HUES48 (cell line): ENCODE measurements at regions not wholly inside any gene's neighbourhood (a gene's known extent, or its start where the extent isn't known, plus 50 kb on each side); places are given as distances from the start of the nearest gene placed in this dataset.
"Not testable (repeated sequence)": the region's sequence is repeated elsewhere in the genome, so short reads cannot be mapped to it uniquely, and the experiment has no call there.

Experiments
- H3K27ac ChIP-seq: one replicate; pipeline ENCODE4 v1.7.0; 2013; ENCODE audit warnings: low read depth, low read length, inconsistent platforms
- H3K27me3 ChIP-seq: 2 replicates; pipeline ENCODE4 v1.6.1; 2013; ENCODE audit warnings: mild to moderate bottlenecking, low read length; ENCODE audit not compliant: control insufficient read depth, insufficient read depth
- H3K36me3 ChIP-seq: 2 replicates; pipeline ENCODE4 v1.6.1; 2013; ENCODE audit warnings: low read length; ENCODE audit not compliant: control insufficient read depth, insufficient read depth
- H3K4me1 ChIP-seq: 2 replicates; pipeline ENCODE4 v1.6.1; 2013; ENCODE audit warnings: mild to moderate bottlenecking, low read length; ENCODE audit not compliant: control insufficient read depth, insufficient read depth
- H3K4me3 ChIP-seq: 2 replicates; pipeline ENCODE4 v1.5.1; 2013; ENCODE audit warnings: mild to moderate bottlenecking, low read depth, low read length
- H3K9ac ChIP-seq: 2 replicates; pipeline ENCODE4 v1.6.1; 2013; ENCODE audit warnings: mild to moderate bottlenecking, low read depth, low read length, moderate library complexity
- H3K9me3 ChIP-seq: 2 replicates; pipeline ENCODE4 v1.6.1; 2013; ENCODE audit warnings: low read length; ENCODE audit not compliant: control insufficient read depth, insufficient read depth

DNA sequence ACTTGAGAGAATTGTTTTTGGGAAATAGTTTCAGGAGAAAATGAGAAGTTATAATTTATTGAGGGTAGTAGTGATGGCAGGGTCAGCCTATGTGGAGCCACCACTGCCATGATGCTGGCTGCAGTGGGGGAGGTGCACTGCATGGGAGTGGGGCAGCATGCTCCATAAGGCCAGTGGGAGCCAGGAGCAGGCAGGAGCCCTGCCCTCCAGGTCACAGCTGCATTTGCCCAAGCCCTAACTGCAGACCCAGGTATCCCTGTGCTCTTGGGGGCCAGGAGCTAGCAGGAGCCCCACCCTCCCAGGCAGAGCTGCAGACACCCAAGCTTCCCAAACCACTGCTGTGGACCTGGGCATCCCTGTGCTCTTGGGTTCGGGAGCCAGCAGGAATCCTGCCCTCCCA lies 757.3 kb upstream of the CRIM1 start:
- Histone ChIP-seq H3K27me3 (no peaks in the 10 kb centered on the region), H3K4me3 (no peak overlapping the region), H3K9me3 (peaks cover 35% of the 10 kb centered on the region), H3K9ac (no peak overlapping the region), H3K4me1 (no peaks in the 10 kb centered on the region), H3K36me3 (no peaks in the 10 kb centered on the region), H3K27ac (no peak overlapping the region)

DNA sequence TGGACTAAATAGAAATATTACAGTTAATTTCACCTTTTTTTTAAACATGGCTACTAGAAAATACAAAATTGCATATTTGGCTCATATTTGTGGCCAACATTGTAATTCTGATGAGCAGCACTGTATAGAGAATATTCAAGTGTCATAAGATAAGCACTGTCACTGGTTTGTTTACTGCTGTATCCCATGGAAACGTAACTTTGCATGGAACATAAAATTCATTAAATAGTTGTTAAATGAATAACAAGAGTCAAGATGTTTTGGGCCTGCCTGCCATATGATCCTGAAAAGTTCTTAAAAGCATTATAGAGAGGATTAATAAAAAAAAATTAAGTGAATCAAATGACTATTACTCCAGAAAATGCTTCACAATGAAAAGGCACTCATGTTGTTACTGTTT lies 763.7 kb upstream of the CRIM1 start:
- H3K27ac ChIP-seq, result no peak overlapping the region
- peaks cover 51% of the 10 kb centered on the region for H3K9me3 ChIP-seq
- H3K27me3 ChIP-seq, result no peaks in the 10 kb centered on the region
- no peak overlapping the region for H3K4me3 ChIP-seq
- H3K4me1 ChIP-seq, result no peaks in the 10 kb centered on the region
- no peaks in the 10 kb centered on the region for H3K36me3 ChIP-seq
- no peak overlapping the region for H3K9ac ChIP-seq

DNA sequence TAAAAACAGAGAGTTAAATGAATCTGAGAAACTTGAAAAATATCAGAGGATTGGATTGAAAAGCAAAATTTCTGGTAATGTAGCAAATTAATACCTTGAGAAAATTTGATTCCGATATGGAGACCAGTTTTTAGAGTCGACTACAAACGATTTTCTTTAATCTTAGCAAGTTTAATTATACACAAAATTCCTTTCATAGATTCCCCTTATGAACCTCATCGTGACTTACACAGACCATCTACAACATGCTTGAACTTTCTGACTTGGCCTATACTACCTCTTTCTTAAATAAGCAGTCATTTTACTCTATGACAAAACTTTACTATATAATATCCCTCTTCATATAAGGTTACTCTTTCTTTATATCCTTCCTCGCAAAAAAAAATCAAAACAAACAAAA lies 769.6 kb upstream of the CRIM1 start:
- H3K4me1 ChIP-seq, result no peaks in the 10 kb centered on the region
- no peak overlapping the region for H3K9ac ChIP-seq
- H3K27ac ChIP-seq, result no peak overlapping the region
- peaks cover 71% of the 10 kb centered on the region for H3K9me3 ChIP-seq
- no peaks in the 10 kb centered on the region for H3K36me3 ChIP-seq
- no peaks in the 10 kb centered on the region for H3K27me3 ChIP-seq
- H3K4me3 ChIP-seq, result no peak overlapping the region

DNA sequence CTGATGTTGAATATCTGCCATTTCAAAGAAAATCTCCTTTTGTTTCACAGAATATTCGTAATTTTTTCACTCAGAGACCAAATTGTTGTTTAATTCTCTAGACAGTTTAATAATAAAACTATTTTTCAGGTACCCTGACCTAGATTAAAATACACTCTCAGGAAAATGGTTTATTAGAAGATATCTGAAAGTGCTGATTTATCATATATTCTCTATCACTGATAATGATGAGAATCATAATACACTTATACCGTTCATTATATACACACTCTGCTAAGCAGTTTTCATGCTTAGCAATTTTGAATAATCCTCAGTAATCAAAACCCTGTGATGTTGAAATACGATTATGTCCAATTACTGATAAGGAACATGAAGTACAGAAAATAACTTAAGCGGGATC lies 772.9 kb upstream of the CRIM1 start:
- Histone ChIP-seq H3K9me3 (peaks cover 71% of the 10 kb centered on the region), H3K9ac (no peak overlapping the region), H3K4me3 (no peak overlapping the region), H3K4me1 (no peaks in the 10 kb centered on the region), H3K27me3 (no peaks in the 10 kb centered on the region), H3K27ac (no peak overlapping the region), H3K36me3 (no peaks in the 10 kb centered on the region)

DNA sequence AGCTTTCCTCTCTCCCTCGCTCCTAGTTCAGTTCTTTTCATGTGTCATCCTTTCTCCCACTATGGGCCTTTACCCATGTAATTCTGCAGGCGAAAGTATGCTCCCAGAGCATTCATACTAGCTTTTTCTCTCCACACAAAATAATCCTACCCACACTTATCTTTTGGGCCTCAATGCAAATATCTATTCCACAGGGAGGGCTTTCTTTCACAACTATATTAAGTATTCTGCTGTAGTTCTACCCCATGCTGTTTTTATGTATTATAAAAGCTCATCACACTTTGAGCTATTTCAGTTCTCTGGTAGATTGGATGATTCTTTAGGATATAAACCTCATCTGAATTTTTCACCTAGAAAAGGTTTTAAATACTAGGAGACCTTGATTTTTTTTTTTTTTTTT lies 774.6 kb upstream of the CRIM1 start:
- Histone ChIP-seq H3K4me3 (no peak overlapping the region), H3K27ac (no peak overlapping the region), H3K9ac (no peak overlapping the region), H3K27me3 (no peaks in the 10 kb centered on the region), H3K9me3 (peaks cover 69% of the 10 kb centered on the region), H3K4me1 (no peaks in the 10 kb centered on the region), H3K36me3 (no peaks in the 10 kb centered on the region)

DNA sequence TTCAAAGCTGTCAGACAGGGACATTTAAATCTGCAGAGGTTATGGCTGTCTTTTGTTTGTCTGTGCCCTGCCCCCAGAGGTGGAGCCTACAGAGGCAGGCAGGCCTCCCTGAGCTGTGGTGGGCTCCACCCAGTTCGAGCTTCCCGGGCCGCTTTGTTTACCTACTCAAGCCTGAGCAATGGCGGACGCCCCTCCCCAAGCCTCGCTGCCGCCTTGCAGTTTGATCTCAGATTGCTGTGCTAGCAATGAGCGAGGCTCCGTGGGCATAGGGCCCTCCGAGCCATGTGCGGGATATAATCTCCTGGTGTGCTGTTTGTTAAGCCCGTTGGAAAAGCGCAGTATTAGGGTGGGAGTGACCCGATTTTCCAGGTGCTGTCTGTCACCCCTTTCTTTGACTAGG lies 787.0 kb upstream of the CRIM1 start:
- not testable (repeated sequence) for H3K27me3 ChIP-seq, H3K27ac ChIP-seq, H3K4me3 ChIP-seq, H3K4me1 ChIP-seq, H3K36me3 ChIP-seq, H3K9ac ChIP-seq
- peaks cover 19% of the 10 kb centered on the region for H3K9me3 ChIP-seq

DNA sequence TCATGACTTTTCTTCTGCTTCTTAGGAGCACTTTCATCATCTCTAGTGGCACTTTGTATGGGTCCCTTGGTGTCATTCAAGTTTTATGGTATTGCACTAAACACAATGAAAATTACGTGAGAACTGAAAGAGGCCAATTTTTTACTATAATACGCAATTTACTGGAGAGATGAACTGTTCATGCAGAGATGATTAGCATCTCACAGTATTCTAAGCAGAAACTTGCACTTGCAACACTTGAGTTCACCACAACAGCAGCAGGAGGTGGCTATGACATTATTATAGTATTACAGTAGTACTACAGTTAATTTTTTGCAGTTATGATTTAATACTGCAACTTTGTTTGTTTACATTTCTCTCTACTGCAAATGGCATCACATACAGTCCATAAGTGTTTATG lies 793.1 kb upstream of the CRIM1 start:
- no peaks in the 10 kb centered on the region for H3K36me3 ChIP-seq
- no peak overlapping the region for H3K9ac ChIP-seq
- no peak overlapping the region for H3K27ac ChIP-seq
- no peak overlapping the region for H3K4me3 ChIP-seq
- no peaks in the 10 kb centered on the region for H3K4me1 ChIP-seq
- H3K9me3 ChIP-seq, result no peaks in the 10 kb centered on the region; the same call in 1 of the 2 replicates
- H3K27me3 ChIP-seq, result no peaks in the 10 kb centered on the region

DNA sequence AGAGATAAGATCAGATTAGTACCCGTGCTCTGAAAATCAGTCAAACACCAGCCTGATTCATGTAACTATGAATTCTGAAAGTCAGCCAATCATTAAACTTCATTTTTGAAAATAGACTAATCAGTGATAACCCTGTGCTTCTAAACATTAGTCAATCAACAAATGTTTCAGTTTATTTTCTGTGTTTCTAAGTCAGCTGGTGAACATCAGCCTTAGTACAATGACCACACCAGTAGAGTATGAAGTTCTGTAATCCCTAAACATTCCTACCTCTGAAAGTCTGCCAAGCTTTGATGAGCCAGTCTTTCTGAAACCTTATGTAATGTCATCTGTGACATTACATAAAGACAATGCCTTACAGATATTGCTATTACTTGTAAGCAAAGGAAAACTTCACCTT lies 807.4 kb upstream of the CRIM1 start:
- no peaks in the 10 kb centered on the region for H3K9me3 ChIP-seq
- H3K4me1 ChIP-seq, result peaks cover 6% of the 10 kb centered on the region; the same call in 1 of the 2 replicates
- H3K9ac ChIP-seq, result no peak overlapping the region
- H3K4me3 ChIP-seq, result no peak overlapping the region
- H3K36me3 ChIP-seq, result no peaks in the 10 kb centered on the region
- H3K27ac ChIP-seq, result no peak overlapping the region
- H3K27me3 ChIP-seq, result no peaks in the 10 kb centered on the region

DNA sequence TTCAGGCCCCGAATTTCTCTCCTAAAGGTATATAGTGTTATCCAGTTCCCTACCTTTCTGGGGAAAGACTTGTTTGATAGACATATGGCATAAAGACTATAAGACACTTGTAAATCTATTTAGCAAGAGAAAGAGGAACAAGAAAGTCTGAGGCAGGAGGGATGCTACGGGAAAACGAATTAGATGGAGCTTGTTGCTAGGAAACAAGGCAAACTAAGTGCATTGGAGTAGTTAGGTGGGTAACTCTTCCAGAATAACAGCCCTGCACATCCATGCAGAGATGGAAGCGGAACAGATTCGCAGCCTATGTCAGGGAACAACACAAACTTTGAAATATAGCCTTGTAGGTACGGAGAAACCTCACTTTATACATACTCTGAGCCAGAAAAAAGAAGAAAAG lies 810.3 kb upstream of the CRIM1 start:
- no peak overlapping the region for H3K27ac ChIP-seq
- H3K9ac ChIP-seq, result no peak overlapping the region
- H3K9me3 ChIP-seq, result no peaks in the 10 kb centered on the region

DNA sequence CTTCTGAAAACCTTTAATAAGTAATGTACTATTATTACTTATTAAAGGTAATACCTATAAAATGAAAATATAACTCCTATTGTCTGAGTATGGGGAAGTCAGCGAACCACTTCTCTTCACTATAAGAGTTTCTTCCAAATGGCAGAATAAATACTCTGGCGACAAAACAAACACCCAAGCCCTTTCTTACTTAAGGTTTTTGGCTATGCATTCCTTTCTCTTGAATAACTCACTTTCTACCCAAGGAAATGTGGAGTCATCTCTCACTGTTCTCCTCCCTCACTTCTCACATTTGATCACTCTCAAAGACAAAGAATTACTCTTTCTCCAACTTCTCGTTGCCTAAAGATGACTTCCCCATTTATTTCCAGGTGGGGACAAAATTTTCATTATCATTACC lies 816.8 kb upstream of the CRIM1 start:
- H3K36me3 ChIP-seq, result no peaks in the 10 kb centered on the region
- H3K4me3 ChIP-seq, result no peak overlapping the region
- no peaks in the 10 kb centered on the region for H3K27me3 ChIP-seq
- no peak overlapping the region for H3K27ac ChIP-seq
- H3K9ac ChIP-seq, result no peak overlapping the region
- peaks cover 6% of the 10 kb centered on the region for H3K9me3 ChIP-seq
- no peaks in the 10 kb centered on the region for H3K4me1 ChIP-seq

More for the DNA sequence above, 810.3 kb upstream of the CRIM1 start:
- H3K36me3 ChIP-seq, result no peaks in the 10 kb centered on the region
- peaks cover 6% of the 10 kb centered on the region; the same call in 1 of the 2 replicates for H3K4me1 ChIP-seq
- H3K27me3 ChIP-seq, result no peaks in the 10 kb centered on the region
- H3K4me3 ChIP-seq, result no peak overlapping the region

DNA sequence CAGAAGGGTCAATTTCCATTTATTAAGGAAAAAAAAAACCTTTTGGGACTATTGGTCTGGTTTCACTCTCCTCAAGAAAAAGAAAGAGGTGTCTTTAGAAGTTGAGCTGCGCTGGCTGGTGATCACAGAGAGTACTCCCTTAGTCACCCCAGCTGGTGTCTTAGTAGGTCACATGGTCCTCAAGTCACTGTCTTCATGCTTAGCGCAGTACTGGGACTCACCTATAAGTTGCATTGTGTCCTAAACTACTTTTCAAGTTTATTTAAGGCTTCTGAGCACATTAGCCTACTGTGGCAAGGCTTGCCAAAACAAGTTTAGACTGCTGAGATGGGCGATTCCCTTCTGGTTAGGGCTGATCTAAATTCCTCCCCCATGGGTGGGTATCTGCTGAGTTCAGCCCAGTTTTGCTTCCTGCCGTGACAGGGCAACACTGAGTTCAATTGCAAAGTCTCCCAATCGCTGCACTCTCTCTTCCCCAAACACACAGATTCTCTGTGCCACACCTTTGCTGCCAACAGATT lies 824.9 kb upstream of the CRIM1 start:
- H3K9me3 ChIP-seq, result peaks cover 17% of the 10 kb centered on the region
- no peaks in the 10 kb centered on the region for H3K4me1 ChIP-seq
- H3K9ac ChIP-seq, result no peak overlapping the region
- H3K27me3 ChIP-seq, result no peaks in the 10 kb centered on the region
- no peak overlapping the region for H3K27ac ChIP-seq
- H3K4me3 ChIP-seq, result no peak overlapping the region
- H3K36me3 ChIP-seq, result no peaks in the 10 kb centered on the region

DNA sequence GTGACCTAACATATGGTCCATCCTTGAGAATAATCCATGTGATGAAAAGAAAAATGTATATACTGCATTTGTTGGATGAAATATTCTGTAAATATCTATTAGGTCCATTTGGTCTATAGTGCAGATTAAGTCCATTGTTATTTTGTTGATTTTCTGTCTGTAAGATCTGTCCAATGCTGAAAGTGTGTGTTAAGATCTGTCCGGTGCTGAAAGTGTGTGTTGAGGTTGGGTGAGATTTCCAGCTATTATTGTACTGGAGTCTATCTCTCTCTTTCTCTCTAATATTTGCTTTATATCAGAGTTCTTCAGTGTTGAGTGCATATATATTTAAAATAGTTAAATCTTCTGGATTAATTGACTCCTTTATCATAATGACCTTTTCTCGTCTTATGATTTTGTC lies 828.8 kb upstream of the CRIM1 start:
- H3K4me1 ChIP-seq, result peaks cover 5% of the 10 kb centered on the region; the same call in 1 of the 2 replicates
- peaks cover 16% of the 10 kb centered on the region for H3K9me3 ChIP-seq
- H3K27ac ChIP-seq, result no peak overlapping the region
- no peaks in the 10 kb centered on the region for H3K36me3 ChIP-seq
- H3K9ac ChIP-seq, result no peak overlapping the region
- no peaks in the 10 kb centered on the region for H3K27me3 ChIP-seq
- H3K4me3 ChIP-seq, result no peak overlapping the region
